NCI-H748 (cell line): ENCODE measurements at regions not wholly inside any gene's neighbourhood (a gene's known extent, or its start where the extent isn't known, plus 50 kb on each side); places are given as distances from the start of the nearest gene placed in this dataset.

Experiments used
- DNase-seq: peaks from one replicate; lab custom pipeline; 2025; ENCODE audit not compliant: unreplicated experiment; lab: John Stamatoyannopoulos, UW

- DNase-seq, result no peak
Observed at GRCh38 chr5:4440536-4440935, 699.6 kb upstream of the ADAMTS16 start.

GRCh38 chr5:4442221-4442620 lies 697.9 kb upstream of the ADAMTS16 start:
- DNase-seq, result no peak

GRCh38 chr5:4447657-4448056 lies 692.5 kb upstream of the ADAMTS16 start:
- DNase-seq, result no peak

GRCh38 chr5:4453655-4454054 lies 686.5 kb upstream of the ADAMTS16 start:
- no peak for DNase-seq

- no peak for DNase-seq
Observed at GRCh38 chr5:4479426-4479825, 660.7 kb upstream of the ADAMTS16 start.

- peak; percentile 77 for DNase-seq
Observed at GRCh38 chr5:4480528-4481349, 659.4 kb upstream of the ADAMTS16 start.

- no peak for DNase-seq
Observed at GRCh38 chr5:4487581-4487980, 652.5 kb upstream of the ADAMTS16 start.

GRCh38 chr5:4511996-4512656 lies 628.0 kb upstream of the ADAMTS16 start:
- peak; percentile 50 for DNase-seq

GRCh38 chr5:4513381-4513780 lies 626.7 kb upstream of the ADAMTS16 start:
- DNase-seq, result peak; percentile 37

GRCh38 chr5:4514067-4514648 lies 626.0 kb upstream of the ADAMTS16 start:
- DNase-seq, result peak; percentile 100

GRCh38 chr5:4518903-4519672 lies 621.0 kb upstream of the ADAMTS16 start:
- DNase-seq, result peak; percentile 94

- DNase-seq, result peak; percentile 25
Observed at GRCh38 chr5:4520559-4520958, 619.6 kb upstream of the ADAMTS16 start.

GRCh38 chr5:4523038-4523437 lies 617.1 kb upstream of the ADAMTS16 start:
- DNase-seq, result no peak

GRCh38 chr5:4531756-4532704 lies 608.1 kb upstream of the ADAMTS16 start:
- peak; percentile 67 for DNase-seq

GRCh38 chr5:4532705-4533080 lies 607.4 kb upstream of the ADAMTS16 start:
- DNase-seq, result no peak

GRCh38 chr5:4533457-4534105 lies 606.5 kb upstream of the ADAMTS16 start:
- DNase-seq, result no peak

- no peak for DNase-seq
Observed at GRCh38 chr5:4537489-4537888, 602.6 kb upstream of the ADAMTS16 start.

GRCh38 chr5:4540375-4541173 lies 599.6 kb upstream of the ADAMTS16 start:
- DNase-seq, result no peak

- no peak for DNase-seq
Observed at GRCh38 chr5:4541334-4541733, 598.8 kb upstream of the ADAMTS16 start.
